GM13976 (cell line): ENCODE measurements at regions not wholly inside any gene's neighbourhood (a gene's known extent, or its start where the extent isn't known, plus 50 kb on each side); places are given as distances from the start of the nearest gene placed in this dataset.

Experiments used
- DNase-seq: peaks from one replicate; pipeline ENCODE4 v3.0.0; 2012; ENCODE audit warnings: low spot score
- in situ Hi-C: fragments of 300-500 bp; cut with MboI; formaldehyde crosslinking; loops from one replicate; pipeline ENCODE4 v1.12.0; 2022; ENCODE audit warnings: low sequenced_read_pairs, mixed read lengths, inconsistent platforms; ENCODE audit not compliant: unreplicated experiment
- TF ChIP-seq, protein P1 (sequence below): IDR thresholded peaks from 2 replicates; pipeline ENCODE4 v1.5.1; 2012; ENCODE audit warnings: borderline replicate concordance, mild to moderate bottlenecking; ENCODE audit not compliant: insufficient read depth; ENCODE audit errors: extremely low read depth, missing control alignments, control extremely low read depth

DNA sequence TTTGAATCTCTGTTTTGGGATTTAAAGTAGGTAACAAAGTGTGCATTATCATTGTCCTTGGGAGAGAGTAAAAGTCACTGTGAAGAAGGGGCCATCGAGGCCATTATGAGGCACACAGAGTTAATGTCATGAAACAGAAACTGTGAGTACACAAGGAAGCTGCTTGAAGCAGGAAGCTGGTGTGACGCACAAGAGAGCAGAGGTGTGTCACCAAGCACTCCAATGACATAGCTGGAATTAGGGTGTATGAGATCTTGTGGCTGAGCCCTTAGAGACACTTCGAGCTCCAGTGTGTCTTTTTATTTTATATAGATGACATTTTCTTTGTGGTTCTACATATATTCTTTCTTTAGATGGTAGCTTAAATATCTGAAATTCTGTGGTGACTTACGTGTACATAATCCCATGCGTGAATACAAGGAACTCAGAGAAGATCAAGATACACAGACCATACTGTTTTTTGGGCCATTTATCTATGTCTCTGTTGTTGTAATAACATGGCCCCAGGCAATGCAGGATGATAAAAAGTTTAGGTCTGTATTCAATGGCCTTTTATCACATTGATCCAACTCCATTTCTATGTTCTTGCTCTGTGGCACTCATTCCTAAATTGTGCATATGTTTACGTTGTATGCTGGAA lies 164.7 kb upstream of the FAM98A start:
- in situ Hi-C loops, result no loop called here
- TF ChIP-seq, protein P1, sequence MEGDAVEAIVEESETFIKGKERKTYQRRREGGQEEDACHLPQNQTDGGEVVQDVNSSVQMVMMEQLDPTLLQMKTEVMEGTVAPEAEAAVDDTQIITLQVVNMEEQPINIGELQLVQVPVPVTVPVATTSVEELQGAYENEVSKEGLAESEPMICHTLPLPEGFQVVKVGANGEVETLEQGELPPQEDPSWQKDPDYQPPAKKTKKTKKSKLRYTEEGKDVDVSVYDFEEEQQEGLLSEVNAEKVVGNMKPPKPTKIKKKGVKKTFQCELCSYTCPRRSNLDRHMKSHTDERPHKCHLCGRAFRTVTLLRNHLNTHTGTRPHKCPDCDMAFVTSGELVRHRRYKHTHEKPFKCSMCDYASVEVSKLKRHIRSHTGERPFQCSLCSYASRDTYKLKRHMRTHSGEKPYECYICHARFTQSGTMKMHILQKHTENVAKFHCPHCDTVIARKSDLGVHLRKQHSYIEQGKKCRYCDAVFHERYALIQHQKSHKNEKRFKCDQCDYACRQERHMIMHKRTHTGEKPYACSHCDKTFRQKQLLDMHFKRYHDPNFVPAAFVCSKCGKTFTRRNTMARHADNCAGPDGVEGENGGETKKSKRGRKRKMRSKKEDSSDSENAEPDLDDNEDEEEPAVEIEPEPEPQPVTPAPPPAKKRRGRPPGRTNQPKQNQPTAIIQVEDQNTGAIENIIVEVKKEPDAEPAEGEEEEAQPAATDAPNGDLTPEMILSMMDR, result no peak
- no peak for DNase-seq

DNA sequence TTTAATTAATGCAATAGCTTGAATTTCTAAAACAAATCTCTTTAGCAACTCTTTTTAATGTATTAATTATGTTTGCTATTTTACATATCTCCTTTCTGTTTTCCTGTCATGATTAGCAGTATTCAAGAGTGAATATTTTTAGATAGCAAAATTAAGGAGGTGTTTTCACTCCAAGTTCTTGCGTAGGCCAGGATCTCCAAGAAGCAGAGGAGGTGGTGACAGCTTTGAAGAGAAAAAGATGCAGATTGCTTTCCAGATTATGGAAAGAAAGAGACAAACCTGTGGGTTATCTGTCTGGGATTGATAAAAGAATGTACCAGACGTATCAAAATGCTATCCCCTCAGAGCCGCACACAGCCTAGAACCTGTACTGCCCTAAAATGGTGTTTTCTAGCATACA lies 163.5 kb upstream of the FAM98A start:
- TF ChIP-seq, protein P1, result no peak
- no peak for DNase-seq
- in situ Hi-C loops, result no loop called here

GRCh38 chr2:33746208-33746800 lies 147.2 kb upstream of the FAM98A start:
- in situ Hi-C loops, result no loop called here
- TF ChIP-seq, protein P1, result no peak
- DNase-seq, result no peak

DNA sequence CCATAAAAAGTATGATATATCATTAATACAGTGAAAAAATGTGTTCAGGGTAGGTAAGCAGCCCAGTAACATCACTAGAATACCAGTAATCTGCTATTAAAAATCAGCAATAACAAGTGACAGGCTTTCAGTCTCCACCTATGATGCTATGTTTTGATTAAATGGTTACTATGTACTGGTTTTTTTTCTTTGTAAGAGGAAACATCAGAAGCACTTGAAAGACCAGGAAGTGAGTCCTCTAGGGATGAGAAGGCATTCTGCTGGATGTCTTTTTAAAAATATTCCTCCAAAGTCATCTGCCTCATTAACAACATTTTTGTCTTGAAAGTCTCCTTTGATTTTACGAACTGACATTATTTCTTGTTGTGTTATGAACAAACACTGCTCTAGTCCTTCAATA lies 136.0 kb upstream of the FAM98A start:
- TF ChIP-seq, protein P1, result no peak
- no peak for DNase-seq
- in situ Hi-C loops, result no loop called here

- in situ Hi-C loops, result no loop called here
- TF ChIP-seq, protein P1, result no peak
- DNase-seq, result no peak
These were observed 131.7 kb upstream of the FAM98A start for GRCh38 chr2:33730804-33731203.

- TF ChIP-seq, protein P1, result no peak
- no peak for DNase-seq
- in situ Hi-C loops, result no loop called here
These were observed 131.1 kb upstream of the FAM98A start for GRCh38 chr2:33730193-33730592.
